ENCODE measurements at regions not wholly inside any gene's neighbourhood (a gene's known extent, or its start where the extent isn't known, plus 50 kb on each side); places are given as distances from the start of the nearest gene placed in this dataset.

GRCh38 chr5:123844873-123845272 is 332.9 kb downstream of the CSNK1G3 start:
- TF ChIP-seq CTCF (IDR thresholded peaks at IDR 0.05) = no peak
- no peak for TF ChIP-seq POLR2A (IDR thresholded peaks at IDR 0.05)

Measured in lower leg skin (tissue), 3 donors.